ENCODE measurements at regions not wholly inside any gene's neighbourhood (a gene's known extent, or its start where the extent isn't known, plus 50 kb on each side); places are given as distances from the start of the nearest gene placed in this dataset.

- Histone ChIP-seq H3K36me3 (ENCODE audit: control insufficient read depth, insufficient read depth, low read length) (no peaks in the 10 kb centered on the region), H3K27me3 (replicated peaks; ENCODE audit: control insufficient read depth, insufficient read depth, low read length) (no peaks in the 10 kb centered on the region; the same call in 1 of the 2 replicates), H3K9me3 (no peaks in the 10 kb centered on the region), H3K4me1 (no peaks in the 10 kb centered on the region), H3K4me3 (ENCODE audit: low read depth, low read length) (no peak overlapping the region)
- ChIA-PET CTCF (no interaction called here), POLR2A (no interaction called here)
- H3K36me3 Mint-ChIP-seq (ENCODE audit: insufficient read depth, unreplicated experiment), result no peaks in the 10 kb centered on the region
- H3K27me3 Mint-ChIP-seq (ENCODE audit: insufficient read depth, unreplicated experiment), result peaks cover 11% of the 10 kb centered on the region
- intact Hi-C loops (cut with micrococcal nuclease; ENCODE audit: unreplicated experiment), result no loop called here
- no peaks in the 10 kb centered on the region for H3K4me1 Mint-ChIP-seq (ENCODE audit: low read depth, unreplicated experiment)
- no peak for DNase-seq
- H3K27ac Mint-ChIP-seq (ENCODE audit: unreplicated experiment), result no peak overlapping the region
- TF ChIP-seq, protein P1, sequence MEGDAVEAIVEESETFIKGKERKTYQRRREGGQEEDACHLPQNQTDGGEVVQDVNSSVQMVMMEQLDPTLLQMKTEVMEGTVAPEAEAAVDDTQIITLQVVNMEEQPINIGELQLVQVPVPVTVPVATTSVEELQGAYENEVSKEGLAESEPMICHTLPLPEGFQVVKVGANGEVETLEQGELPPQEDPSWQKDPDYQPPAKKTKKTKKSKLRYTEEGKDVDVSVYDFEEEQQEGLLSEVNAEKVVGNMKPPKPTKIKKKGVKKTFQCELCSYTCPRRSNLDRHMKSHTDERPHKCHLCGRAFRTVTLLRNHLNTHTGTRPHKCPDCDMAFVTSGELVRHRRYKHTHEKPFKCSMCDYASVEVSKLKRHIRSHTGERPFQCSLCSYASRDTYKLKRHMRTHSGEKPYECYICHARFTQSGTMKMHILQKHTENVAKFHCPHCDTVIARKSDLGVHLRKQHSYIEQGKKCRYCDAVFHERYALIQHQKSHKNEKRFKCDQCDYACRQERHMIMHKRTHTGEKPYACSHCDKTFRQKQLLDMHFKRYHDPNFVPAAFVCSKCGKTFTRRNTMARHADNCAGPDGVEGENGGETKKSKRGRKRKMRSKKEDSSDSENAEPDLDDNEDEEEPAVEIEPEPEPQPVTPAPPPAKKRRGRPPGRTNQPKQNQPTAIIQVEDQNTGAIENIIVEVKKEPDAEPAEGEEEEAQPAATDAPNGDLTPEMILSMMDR (IDR thresholded peaks at IDR 0.05; ENCODE audit: insufficient read depth in 1 of 2, low read depth in 1 of 2, low read length in 1 of 2, severe bottlenecking in 1 of 2, unreplicated experiment in 1 of 2), result no peak
- H3K4me3 Mint-ChIP-seq (ENCODE audit: unreplicated experiment), result no peak overlapping the region
- H3K9me3 Mint-ChIP-seq (ENCODE audit: unreplicated experiment), result no peaks in the 10 kb centered on the region
- no TSS peak for BruUV-seq (replicated peaks)
These were observed 313.8 kb downstream of the MATN1 start for GRCh38 chr1:30409476-30410152.

DNA sequence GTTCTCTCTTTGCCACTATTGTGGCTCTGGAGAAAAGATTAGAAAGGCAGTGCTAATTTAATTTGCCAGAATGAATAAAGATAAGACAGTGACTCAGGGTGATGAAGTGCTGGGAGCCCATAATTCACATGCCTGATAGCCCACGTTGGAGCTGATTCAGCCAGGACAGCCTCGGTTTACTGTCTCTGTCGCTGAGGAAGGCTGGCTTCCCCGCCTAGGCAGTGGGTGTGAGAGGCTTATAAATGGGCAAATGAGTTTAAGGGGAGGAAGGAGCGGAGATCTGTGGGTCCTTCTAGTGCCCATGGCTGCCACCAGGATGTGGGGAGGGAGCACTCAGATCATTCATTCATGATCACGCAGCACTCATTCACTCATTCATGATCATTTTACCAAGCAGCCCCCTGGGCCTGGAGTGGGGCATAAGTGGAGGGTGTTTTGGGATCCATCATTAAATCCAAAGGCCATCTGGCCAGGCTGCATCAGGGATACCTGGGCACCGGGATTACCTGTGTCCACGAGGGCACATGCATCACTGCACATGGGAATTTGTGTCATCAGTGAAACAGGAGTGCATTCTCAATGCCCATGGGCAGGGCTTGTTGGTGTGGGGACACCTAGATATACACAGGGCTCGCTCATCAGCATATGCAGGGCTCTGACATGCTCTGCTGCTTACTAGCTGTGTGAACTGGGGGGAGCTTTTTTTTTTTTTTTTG lies 315.4 kb downstream of the MATN1 start:
- Mint-ChIP-seq H3K27me3 (ENCODE audit: insufficient read depth, unreplicated experiment) (peaks cover 11% of the 10 kb centered on the region), H3K36me3 (ENCODE audit: insufficient read depth, unreplicated experiment) (no peaks in the 10 kb centered on the region), H3K4me3 (ENCODE audit: unreplicated experiment) (no peak overlapping the region), H3K27ac (ENCODE audit: unreplicated experiment) (no peak overlapping the region), H3K9me3 (ENCODE audit: unreplicated experiment) (no peaks in the 10 kb centered on the region), H3K4me1 (ENCODE audit: low read depth, unreplicated experiment) (no peaks in the 10 kb centered on the region)
- no peaks in the 10 kb centered on the region for H3K27me3 ChIP-seq (replicated peaks; ENCODE audit: control insufficient read depth, insufficient read depth, low read length)
- intact Hi-C loops (cut with micrococcal nuclease; ENCODE audit: unreplicated experiment), result no loop called here
- no peaks in the 10 kb centered on the region for H3K4me1 ChIP-seq
- BruUV-seq (replicated peaks), result no TSS peak
- no peak for DNase-seq
- no peaks in the 10 kb centered on the region for H3K9me3 ChIP-seq
- TF ChIP-seq, protein P1 (IDR thresholded peaks at IDR 0.05; ENCODE audit: insufficient read depth in 1 of 2, low read depth in 1 of 2, low read length in 1 of 2, severe bottlenecking in 1 of 2, unreplicated experiment in 1 of 2), result no peak
- no peak overlapping the region for H3K4me3 ChIP-seq (ENCODE audit: low read depth, low read length)
- ChIA-PET CTCF (interaction anchor here (0.7 kb wide), 1 partner anchor 29 kb away, joined by 3 read pairs; no protein-coding TSS in a partner anchor), POLR2A (no interaction called here)
- no peaks in the 10 kb centered on the region for H3K36me3 ChIP-seq (ENCODE audit: control insufficient read depth, insufficient read depth, low read length)

- no peaks in the 10 kb centered on the region for H3K4me1 Mint-ChIP-seq (ENCODE audit: low read depth, unreplicated experiment)
- DNase-seq, result no peak
- peaks cover 13% of the 10 kb centered on the region for H3K27me3 Mint-ChIP-seq (ENCODE audit: insufficient read depth, unreplicated experiment)
- no peak overlapping the region for H3K4me3 Mint-ChIP-seq (ENCODE audit: unreplicated experiment)
- H3K27ac Mint-ChIP-seq (ENCODE audit: unreplicated experiment), result no peak overlapping the region
- intact Hi-C loops (cut with micrococcal nuclease; ENCODE audit: unreplicated experiment), result no loop called here
- H3K4me3 ChIP-seq (ENCODE audit: low read depth, low read length), result no peak overlapping the region
- TF ChIP-seq, protein P1 (IDR thresholded peaks at IDR 0.05; ENCODE audit: insufficient read depth in 1 of 2, low read depth in 1 of 2, low read length in 1 of 2, severe bottlenecking in 1 of 2, unreplicated experiment in 1 of 2), result no peak
- no peaks in the 10 kb centered on the region for H3K36me3 ChIP-seq (ENCODE audit: control insufficient read depth, insufficient read depth, low read length)
- no peaks in the 10 kb centered on the region for H3K27me3 ChIP-seq (replicated peaks; ENCODE audit: control insufficient read depth, insufficient read depth, low read length)
- BruUV-seq (replicated peaks), result no TSS peak
- no peaks in the 10 kb centered on the region for H3K9me3 Mint-ChIP-seq (ENCODE audit: unreplicated experiment)
- no peaks in the 10 kb centered on the region for H3K36me3 Mint-ChIP-seq (ENCODE audit: insufficient read depth, unreplicated experiment)
- ChIA-PET POLR2A (interaction anchor here (0.6 kb wide), 1 partner anchor 383 kb away, joined by 5 read pairs; no protein-coding TSS in a partner anchor), CTCF (no interaction called here)
- H3K4me1 ChIP-seq, result no peaks in the 10 kb centered on the region
- no peaks in the 10 kb centered on the region for H3K9me3 ChIP-seq
These were observed 316.2 kb downstream of the MATN1 start for GRCh38 chr1:30406996-30407864.
